Choroid plexus epithelial cell (primary cell): ENCODE measurements at regions not wholly inside any gene's neighbourhood (a gene's known extent, or its start where the extent isn't known, plus 50 kb on each side); places are given as distances from the start of the nearest gene placed in this dataset.

ENCODE experiments used
- DNase-seq: peaks from one replicate; pipeline ENCODE4 v3.0.0-alpha.2; 2010; ENCODE audit warnings: low read depth
- H3K4me3 ChIP-seq: 2 replicates; pipeline ENCODE4 v1.5.1; 2011; ENCODE audit warnings: low read depth, mild to moderate bottlenecking, control low read depth, low read length, moderate library complexity
- TF ChIP-seq, protein P1 (sequence below): conservative IDR thresholded peaks from 2 replicates; pipeline ENCODE4 v1.5.1; 2011; ENCODE audit warnings: low read depth, mild to moderate bottlenecking, control low read depth, inconsistent platforms, low read length, moderate library complexity

DNA sequence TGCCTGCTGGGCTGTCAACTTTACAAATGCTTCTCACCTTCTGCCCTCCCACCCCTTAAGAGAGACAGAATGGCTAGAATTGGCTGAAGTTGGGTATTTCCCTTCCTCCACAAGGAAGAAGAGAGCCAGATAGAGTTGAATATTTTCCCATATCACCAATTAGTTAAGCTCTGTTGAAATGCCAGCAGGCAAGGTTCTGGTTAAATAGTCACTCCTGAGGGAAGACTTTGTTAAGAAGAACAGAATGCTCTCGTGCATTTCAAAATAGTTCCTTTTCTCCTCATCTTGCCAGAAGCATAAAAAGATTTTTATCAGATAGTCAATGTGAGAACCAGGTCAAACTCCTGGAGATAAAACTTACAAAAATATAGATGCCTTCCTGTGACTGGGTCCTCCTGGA, 2857.0 kb upstream of the PCDH20 start:
- TF ChIP-seq, protein P1, sequence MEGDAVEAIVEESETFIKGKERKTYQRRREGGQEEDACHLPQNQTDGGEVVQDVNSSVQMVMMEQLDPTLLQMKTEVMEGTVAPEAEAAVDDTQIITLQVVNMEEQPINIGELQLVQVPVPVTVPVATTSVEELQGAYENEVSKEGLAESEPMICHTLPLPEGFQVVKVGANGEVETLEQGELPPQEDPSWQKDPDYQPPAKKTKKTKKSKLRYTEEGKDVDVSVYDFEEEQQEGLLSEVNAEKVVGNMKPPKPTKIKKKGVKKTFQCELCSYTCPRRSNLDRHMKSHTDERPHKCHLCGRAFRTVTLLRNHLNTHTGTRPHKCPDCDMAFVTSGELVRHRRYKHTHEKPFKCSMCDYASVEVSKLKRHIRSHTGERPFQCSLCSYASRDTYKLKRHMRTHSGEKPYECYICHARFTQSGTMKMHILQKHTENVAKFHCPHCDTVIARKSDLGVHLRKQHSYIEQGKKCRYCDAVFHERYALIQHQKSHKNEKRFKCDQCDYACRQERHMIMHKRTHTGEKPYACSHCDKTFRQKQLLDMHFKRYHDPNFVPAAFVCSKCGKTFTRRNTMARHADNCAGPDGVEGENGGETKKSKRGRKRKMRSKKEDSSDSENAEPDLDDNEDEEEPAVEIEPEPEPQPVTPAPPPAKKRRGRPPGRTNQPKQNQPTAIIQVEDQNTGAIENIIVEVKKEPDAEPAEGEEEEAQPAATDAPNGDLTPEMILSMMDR = no peak
- no peak overlapping the region for H3K4me3 ChIP-seq
- peak; percentile 16 for DNase-seq

DNA sequence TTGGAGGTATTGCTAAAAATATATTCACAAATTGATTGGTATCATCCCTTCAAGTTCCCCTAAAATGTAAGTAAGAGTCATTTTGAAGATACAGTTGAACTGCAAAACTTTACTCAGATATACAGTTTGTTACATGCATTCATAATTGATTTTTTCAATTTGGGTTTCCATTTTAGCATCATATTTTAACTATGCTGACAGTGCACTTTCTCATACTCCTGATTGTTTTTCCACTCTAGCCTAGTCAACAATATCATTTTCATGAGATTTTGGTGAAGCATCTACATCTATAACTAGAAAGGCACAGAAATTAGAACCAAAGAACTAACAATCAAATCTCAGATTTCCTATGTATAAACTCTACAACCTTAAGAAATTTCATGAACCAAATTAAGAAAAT, 2850.4 kb upstream of the PCDH20 start:
- no peak for DNase-seq
- TF ChIP-seq, protein P1 = no peak
- H3K4me3 ChIP-seq = no peak overlapping the region

DNA sequence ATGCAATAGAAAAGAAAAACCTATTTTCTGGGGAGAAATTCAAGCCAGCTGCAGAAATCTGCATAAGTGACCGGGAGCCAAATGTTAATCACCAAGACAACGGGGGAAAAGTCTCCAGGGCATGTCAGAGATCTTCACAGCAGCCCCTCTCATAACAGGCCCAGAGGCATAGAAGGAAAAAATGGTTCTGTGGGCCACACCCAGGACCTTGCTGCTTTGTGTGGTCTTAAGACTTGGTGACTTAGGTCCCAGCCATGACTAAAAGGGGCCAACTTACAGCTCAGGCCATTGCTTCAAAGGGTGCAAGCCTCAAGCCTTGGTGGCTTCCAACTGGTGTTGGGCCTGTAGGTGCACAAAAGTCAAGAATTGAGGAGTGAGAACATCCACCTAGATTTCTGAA, 2847.6 kb upstream of the PCDH20 start:
- no peak overlapping the region for H3K4me3 ChIP-seq
- TF ChIP-seq, protein P1 = no peak
- DNase-seq = no peak

DNA sequence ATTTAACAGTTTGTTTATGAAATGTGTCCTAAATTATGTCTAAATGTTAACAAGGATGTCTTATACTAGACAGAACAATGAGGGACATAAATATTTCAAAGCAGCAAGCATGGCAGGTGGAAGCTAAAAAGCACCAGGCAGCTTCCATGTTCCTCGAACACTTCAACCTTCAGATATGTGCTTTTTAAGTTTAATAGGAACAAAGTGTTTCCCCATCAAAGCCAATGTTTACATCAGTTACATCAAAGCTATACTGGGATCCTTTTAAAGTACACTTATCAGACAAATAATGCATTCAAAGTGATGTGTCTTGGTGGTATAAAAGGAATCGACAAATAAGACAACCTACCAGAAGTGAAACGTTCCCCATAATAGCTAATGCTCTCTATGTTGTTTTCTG, 2841.1 kb upstream of the PCDH20 start:
- TF ChIP-seq, protein P1 = no peak
- DNase-seq = no peak
- no peak overlapping the region for H3K4me3 ChIP-seq

DNA sequence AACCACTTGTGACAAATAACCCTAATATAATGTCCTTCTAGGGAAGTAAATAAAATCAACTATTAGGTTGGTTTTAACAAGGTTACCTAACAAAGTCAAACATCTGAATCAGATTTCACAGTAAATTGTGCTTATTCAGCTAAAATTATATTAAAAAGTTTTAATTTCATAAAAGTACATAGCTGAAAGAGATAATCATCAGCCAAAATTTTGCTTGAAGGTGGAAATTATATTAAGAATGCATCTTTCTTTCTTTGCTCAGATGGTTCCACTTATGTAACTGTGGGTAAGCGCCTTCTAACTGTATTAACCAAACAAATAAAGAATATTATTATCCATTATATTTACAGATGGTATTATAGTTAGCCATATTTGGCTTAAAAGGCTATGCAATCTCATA, 2840.3 kb upstream of the PCDH20 start:
- H3K4me3 ChIP-seq = no peak overlapping the region
- TF ChIP-seq, protein P1 = no peak
- DNase-seq = no peak

DNA sequence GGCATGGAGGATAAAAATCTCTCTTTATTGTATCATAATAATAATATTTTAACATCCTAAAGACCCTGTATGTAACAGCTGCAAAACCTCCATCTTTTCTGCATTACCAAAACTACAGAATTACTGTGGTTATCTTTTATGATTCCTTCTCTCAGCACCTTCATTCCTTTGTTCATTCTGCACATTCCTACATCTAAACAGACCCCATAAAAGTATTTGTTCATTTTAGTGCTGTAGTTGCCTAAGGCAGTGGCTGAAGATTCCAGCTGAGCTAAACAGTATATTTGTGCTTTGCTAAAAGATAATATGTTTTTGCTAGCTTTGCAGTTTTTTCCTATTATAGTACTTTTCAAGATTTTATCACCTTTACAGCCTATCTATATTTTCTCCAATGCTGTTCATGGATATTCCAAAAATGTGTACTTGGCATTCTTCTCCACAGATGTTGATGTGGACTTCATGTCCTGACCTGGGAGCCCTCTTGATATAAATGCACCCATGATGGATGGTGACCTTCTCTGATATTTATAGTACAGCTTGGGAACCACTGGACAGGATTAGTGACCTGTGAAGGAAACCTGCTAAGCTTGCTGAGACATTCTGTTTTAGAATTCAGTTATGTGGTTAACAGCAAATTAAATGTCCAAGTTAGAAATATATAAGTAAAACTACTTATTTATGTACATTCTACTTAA, 2832.9 kb upstream of the PCDH20 start:
- DNase-seq = peak; percentile 66
- TF ChIP-seq, protein P1 = no peak
- H3K4me3 ChIP-seq = no peak overlapping the region

DNA sequence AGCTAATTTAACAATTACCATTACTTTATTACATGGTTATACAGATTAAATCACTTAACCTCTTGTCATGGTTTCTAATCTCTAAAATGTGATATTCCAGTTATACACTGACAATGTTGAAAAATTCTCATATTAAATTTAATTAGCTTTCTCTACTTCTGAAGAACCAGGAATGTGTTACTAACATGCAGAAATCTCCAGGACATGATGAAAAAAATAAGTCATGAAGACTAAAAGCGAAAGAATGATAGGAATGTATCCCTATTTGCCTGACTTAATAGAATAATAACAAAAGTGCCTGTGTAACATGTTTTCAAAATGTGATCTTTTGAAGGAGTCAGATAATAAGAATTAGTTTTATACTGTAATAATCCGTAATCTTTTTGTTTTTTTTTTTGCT, 2823.7 kb upstream of the PCDH20 start:
- DNase-seq = peak; percentile 81
- no peak overlapping the region for H3K4me3 ChIP-seq
- TF ChIP-seq, protein P1 = no peak
